GM21381 (cell line): ENCODE measurements at regions not wholly inside any gene's neighbourhood (a gene's known extent, or its start where the extent isn't known, plus 50 kb on each side); places are given as distances from the start of the nearest gene placed in this dataset.
"Not testable (repeated sequence)": the region's sequence is repeated elsewhere in the genome, so short reads cannot be mapped to it uniquely, and the experiment has no call there.

Source experiments
- ATAC-seq: cut with Tn5 transposase; IDR thresholded peaks from one replicate; pipeline ENCODE4 v1.9.1; 2021; ENCODE audit warnings: mild to moderate bottlenecking, moderate library complexity; ENCODE audit not compliant: unreplicated experiment

GRCh38 chr1:189103956-189104355, 1373.7 kb downstream of the BRINP3 start:
- no peak for ATAC-seq

- ATAC-seq = no peak
These were observed 1360.4 kb downstream of the BRINP3 start for GRCh38 chr1:189117072-189117770.

- ATAC-seq = no peak
These were observed 1355.7 kb downstream of the BRINP3 start for GRCh38 chr1:189121941-189122340.

GRCh38 chr1:189125694-189126093, 1352.0 kb downstream of the BRINP3 start:
- no peak for ATAC-seq

GRCh38 chr1:189131576-189131975, 1346.1 kb downstream of the BRINP3 start:
- no peak for ATAC-seq

- ATAC-seq = not testable (repeated sequence)
These were observed 1337.9 kb downstream of the BRINP3 start for GRCh38 chr1:189139748-189140147.

- no peak for ATAC-seq
These were observed 1336.6 kb downstream of the BRINP3 start for GRCh38 chr1:189141056-189141455.

GRCh38 chr1:189149547-189150375, 1327.9 kb downstream of the BRINP3 start:
- ATAC-seq = no peak

- ATAC-seq = no peak
These were observed 1327.0 kb downstream of the BRINP3 start for GRCh38 chr1:189150624-189151023.

GRCh38 chr1:189151361-189151760, 1326.3 kb downstream of the BRINP3 start:
- no peak for ATAC-seq

- no peak for ATAC-seq
These were observed 1325.0 kb downstream of the BRINP3 start for GRCh38 chr1:189152685-189153084.

GRCh38 chr1:189158155-189158554, 1319.5 kb downstream of the BRINP3 start:
- no peak for ATAC-seq

GRCh38 chr1:189175889-189176288, 1301.8 kb downstream of the BRINP3 start:
- no peak for ATAC-seq

- ATAC-seq = no peak
These were observed 1297.6 kb downstream of the BRINP3 start for GRCh38 chr1:189180057-189180456.

- ATAC-seq = no peak
These were observed 1292.6 kb downstream of the BRINP3 start for GRCh38 chr1:189185097-189185496.

GRCh38 chr1:189192741-189193520, 1284.7 kb downstream of the BRINP3 start:
- no peak for ATAC-seq

GRCh38 chr1:189205863-189206262, 1271.8 kb downstream of the BRINP3 start:
- no peak for ATAC-seq

GRCh38 chr1:189206617-189207016, 1271.0 kb downstream of the BRINP3 start:
- no peak for ATAC-seq

- ATAC-seq = no peak
These were observed 1265.9 kb downstream of the BRINP3 start for GRCh38 chr1:189211742-189212141.

GRCh38 chr1:189212606-189213005, 1265.1 kb downstream of the BRINP3 start:
- no peak for ATAC-seq

- no peak for ATAC-seq
These were observed 1260.8 kb downstream of the BRINP3 start for GRCh38 chr1:189216886-189217285.
